ENCODE measurements at regions not wholly inside any gene's neighbourhood (a gene's known extent, or its start where the extent isn't known, plus 50 kb on each side); places are given as distances from the start of the nearest gene placed in this dataset.
A peak's percentile ranks its signal among the peaks of the same experiment; 100 is the strongest.

DNA sequence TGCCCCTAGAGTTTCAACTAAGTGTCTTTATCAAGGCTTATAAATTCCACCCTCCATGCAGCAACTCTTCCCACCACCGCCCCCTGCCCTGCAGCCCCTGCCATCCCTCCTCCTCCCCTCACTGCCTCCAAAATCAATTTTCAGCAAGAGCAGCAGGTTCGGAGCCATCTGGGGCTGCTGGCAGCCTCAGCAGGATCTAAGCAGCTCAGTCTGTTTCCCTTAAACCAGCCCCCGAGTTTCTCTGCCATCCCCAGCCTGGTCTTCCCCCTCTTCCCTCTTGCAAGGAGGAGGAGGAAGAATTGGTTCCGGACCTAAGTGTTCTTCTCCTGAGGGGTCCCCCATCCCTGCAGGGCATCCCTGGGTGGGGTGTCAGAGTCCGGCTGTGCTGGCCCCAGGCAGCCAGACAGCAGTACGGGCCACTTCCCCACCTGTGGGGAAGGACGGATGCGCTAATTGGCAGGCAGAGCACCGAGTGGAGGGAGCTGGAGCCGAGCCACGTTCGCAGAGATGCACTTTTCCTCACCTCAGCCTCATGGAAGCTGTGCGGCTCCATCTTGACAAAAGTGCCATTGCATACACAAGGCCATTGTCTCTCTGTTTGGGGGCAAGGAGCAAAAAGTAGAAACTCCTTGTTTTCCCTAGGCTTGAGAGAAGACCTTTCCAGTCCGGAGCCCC lies 189.3 kb downstream of the KCNA5 start:
- no peak for DNase-seq

DNA sequence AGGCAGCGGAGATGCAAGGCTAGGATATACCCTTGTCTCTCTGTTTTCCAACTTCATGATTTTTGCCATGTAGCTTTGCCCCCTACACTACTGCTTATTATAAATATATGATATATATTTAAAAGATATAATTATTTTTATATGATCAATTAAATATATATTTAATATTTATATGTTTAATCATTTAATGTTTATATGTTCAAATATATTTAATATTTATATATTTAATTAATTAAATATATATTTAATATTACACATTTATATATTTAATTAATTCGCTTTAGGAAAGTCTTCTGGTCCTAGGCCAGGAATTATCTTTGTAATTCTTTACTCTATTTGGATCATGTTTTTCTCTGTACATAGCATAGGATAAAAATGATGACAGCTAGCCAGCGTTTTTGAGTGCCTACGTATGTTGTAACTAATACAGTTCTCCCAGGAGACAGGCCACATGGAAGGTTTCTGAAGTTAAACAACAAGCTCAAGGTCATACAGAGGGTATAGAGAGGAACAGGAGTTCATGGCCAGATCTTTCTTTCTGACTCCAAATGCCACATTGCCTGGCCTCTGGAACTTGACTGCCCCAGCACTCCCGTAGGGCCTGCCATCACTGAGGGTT lies 192.5 kb downstream of the KCNA5 start:
- DNase-seq, result no peak

DNA sequence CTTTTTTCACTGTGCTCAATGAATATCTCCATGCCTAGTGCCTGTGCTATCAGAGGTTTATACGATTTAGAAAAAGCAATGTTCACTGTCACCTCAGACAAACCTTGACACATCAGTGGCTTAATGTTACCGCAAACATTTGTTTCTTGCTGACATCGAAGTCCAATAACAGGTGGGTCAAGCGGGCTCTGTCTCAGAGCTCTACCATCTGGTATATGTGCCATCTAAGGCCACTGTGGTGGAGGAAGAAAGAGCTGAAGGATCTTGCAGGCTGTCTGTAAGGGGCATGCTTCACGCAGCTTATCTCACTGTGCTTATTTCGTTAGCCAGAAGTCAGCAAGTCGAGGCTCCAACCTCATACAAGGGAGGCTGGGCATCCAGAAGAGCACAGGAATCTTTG lies 189.5 kb upstream of the NTF3 start:
- no peak for DNase-seq

- DNase-seq, result no peak
These were observed 188.9 kb upstream of the NTF3 start for GRCh38 chr12:5243014-5243413.

GRCh38 chr12:5244513-5244972 lies 187.4 kb upstream of the NTF3 start:
- DNase-seq, result no peak

DNA sequence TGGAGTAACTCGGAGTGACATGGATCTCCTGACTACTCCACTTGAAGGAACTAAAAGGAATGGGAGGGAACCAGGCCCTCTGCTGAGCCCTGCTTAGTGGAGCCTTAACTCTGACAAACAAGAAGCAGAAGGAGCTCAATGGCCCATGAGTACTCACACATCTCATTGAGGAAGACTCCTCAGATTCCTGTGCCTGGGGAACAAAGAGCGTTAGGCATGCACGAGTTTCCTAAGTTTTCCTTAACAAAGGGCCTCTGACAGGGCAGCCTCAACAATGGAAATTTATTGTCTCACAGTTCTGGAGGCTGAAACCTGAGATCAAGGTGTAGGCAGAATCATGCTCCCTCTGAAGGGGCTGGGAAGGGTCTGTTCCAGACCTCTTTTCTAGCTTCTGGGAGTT lies 185.7 kb upstream of the NTF3 start:
- DNase-seq, result no peak

DNA sequence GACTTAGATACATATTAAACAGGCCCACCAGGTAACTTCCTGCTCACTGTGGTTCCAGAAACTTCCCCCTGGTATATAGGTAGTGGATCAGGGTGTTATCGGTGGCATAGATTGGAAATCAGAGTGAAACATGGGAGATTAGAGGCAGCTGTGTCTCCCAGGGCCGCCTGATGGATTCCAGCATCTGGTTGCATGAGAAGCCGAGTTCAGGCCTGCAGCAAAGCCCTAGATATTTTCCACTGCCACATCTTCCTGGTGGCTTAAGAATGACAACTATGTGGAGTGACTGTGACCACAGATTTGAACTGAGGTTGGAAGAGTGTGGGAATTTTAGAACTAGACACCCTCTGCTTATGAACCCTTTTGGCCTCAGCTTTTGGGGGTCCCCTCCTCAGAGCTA lies 184.8 kb upstream of the NTF3 start:
- DNase-seq, result no peak

- no peak for DNase-seq
These were observed 183.7 kb upstream of the NTF3 start for GRCh38 chr12:5248230-5248629.

DNA sequence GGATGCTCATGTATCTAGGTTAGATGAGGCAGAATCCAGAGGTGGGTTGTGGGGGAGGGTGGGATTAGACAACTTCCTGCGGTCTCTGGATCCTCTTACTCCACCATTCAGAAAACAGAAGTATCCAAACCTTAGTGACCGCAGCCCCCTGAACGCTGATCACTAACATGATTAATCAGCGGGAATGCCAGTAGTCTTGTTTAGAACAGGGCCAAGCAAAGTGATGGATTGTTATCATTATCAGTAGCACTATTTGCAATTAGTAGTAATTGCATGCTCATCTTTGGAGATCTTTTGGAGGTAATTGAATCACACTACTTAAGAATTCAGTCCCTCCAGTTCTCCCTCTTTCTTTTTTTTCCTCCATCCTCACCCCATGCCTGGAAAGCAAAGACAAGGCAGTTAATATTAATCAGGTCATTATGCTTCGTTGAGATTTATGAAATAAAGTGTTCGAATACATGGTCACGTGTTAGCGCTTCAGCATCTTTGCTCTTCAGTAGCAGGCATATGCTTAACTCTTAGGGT lies 182.8 kb upstream of the NTF3 start:
- DNase-seq, result no peak

- DNase-seq, result no peak
These were observed 180.8 kb upstream of the NTF3 start for GRCh38 chr12:5251092-5251491.

- no peak for DNase-seq
These were observed 180.1 kb upstream of the NTF3 start for GRCh38 chr12:5251786-5252185.

DNA sequence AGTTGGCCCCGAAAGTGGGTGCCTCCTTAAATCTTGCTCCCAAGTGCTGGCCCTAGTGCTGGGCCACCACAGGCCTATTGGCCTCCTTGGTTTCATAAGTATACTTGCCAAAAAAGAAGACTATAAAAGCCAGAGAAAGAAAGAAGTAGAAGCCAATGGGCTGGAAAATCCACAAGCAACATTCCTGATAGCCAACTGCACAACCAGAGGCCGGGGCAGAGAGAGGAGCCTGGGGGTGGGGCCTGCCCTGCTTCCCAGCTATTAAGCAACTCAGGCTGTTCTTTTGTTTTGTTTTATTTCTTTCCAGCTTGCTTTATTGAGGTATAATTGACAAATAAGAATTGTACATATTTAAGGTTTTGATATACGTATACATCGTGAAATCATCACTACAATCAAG lies 177.2 kb upstream of the NTF3 start:
- DNase-seq, result no peak

- no peak for DNase-seq
These were observed 174.0 kb upstream of the NTF3 start for GRCh38 chr12:5257763-5258495.

- no peak for DNase-seq
These were observed 173.4 kb upstream of the NTF3 start for GRCh38 chr12:5258498-5258897.

GRCh38 chr12:5258926-5259325 lies 173.0 kb upstream of the NTF3 start:
- DNase-seq, result no peak

- DNase-seq, result no peak
These were observed 172.4 kb upstream of the NTF3 start for GRCh38 chr12:5259523-5259922.

- no peak for DNase-seq
These were observed 171.8 kb upstream of the NTF3 start for GRCh38 chr12:5260086-5260485.

GRCh38 chr12:5260591-5261086 lies 171.3 kb upstream of the NTF3 start:
- DNase-seq, result peak; percentile 22

DNA sequence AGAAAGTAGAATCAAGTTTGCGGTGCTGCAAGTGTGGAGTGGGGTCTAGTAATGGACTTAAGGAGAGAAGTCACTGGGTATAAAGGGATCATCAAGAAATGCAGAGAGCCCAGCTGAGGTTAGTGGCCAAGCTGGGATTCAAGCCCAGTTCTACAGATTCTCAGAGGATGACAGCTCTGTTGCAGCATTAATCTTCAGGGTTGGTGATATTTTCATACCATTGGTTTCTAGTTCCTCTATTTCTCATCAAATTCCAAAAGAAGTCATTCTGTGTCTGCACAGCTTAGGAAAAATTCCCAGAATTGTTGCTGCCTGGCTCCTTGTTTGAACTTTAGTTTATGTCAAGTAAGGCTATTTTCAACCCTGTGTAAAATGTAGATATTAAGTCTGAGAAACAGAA lies 169.5 kb upstream of the NTF3 start:
- no peak for DNase-seq

- no peak for DNase-seq
These were observed 169.0 kb upstream of the NTF3 start for GRCh38 chr12:5262885-5263284.

- DNase-seq, result peak; percentile 31
These were observed 167.9 kb upstream of the NTF3 start for GRCh38 chr12:5264006-5264405.

- no peak for DNase-seq
These were observed 164.1 kb upstream of the NTF3 start for GRCh38 chr12:5267603-5268423.

Data from NCI-H2029 (cell line).